ENCODE measurements at regions not wholly inside any gene's neighbourhood (a gene's known extent, or its start where the extent isn't known, plus 50 kb on each side); places are given as distances from the start of the nearest gene placed in this dataset.
"Not testable (repeated sequence)": the region's sequence is repeated elsewhere in the genome, so short reads cannot be mapped to it uniquely, and the experiment has no call there.

DNA sequence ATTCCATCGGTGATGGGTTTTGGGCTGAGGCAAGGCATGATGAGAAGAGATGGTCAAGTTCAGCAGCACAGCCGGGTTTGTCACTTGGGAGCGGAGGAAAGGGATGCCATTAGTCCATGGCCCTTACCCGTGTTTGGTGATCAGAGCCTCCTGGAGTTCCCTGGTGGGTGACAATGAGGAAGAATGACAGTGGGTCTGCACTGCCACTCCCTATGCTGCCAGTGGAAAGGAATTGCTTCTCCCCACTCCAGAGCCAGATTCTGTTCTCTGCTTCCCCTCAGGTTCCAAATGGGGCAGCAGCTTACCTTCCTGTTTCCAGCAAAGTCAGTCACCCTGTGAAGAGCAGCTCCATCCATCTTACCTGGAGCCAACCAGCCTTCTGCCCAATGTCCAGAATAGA lies 393.1 kb downstream of the PTPRU start:
- intact Hi-C loops (cut with micrococcal nuclease): no loop called here

DNA sequence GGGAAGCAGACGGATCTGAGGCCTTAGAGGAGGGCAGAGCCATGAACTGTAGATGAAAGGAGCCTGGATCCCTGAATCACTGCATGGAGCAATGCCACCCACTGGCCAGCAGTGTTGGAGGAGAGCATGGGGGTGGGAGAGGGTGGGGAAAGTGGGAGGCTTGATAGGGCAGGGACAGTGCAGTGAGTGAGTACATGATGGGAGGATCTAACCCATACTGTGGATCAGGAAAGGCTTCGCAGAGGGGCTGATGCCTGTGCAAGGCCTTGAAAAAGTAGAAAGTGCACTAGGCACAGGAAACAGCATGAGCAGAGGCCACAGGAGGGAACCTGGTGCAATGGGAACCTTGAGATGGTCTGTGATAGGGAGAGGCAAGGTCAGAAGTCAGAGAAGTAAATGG lies 391.9 kb downstream of the PTPRU start:
- intact Hi-C loops (cut with micrococcal nuclease): no loop called here

DNA sequence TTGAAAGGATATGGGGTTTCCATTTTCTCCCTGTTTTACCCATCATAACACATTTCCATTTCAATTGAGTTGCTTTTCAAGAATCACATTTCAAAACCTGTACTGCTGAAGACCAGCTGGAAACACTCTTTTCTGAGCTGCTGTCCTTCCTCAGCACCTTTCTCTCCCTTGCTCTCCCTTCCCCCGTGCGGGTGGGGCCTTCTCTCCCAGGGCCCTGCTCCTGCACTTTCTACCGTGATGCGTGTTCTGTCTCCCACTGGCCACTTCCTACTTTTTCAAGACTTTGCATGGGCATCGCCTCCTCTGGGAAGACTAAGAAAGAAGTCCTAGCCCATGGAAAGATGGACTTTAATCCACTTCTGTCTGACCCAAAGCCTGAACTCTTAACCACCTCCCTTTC lies 390.4 kb downstream of the PTPRU start:
- intact Hi-C loops (cut with micrococcal nuclease): no loop called here

DNA sequence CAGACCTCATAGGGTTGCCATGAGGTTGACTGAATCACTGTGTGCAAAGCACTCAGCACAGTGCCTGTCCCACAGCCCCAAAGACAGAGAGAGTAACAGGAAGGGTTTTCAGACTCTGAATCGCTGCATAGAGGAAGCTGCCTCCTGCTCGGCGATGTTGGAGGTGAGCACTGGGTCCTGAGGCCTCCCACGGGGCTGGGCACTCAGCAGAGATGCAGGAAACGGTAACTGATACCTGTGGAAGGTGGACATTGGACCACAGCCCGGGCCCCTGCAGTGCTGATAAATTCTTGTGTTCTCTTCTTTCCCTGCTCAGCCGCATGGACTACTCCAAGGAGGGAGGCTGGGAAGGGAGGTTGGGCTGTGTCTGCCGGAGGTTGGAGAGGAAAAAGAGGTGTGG lies 389.7 kb downstream of the PTPRU start:
- intact Hi-C loops (cut with micrococcal nuclease): no loop called here

DNA sequence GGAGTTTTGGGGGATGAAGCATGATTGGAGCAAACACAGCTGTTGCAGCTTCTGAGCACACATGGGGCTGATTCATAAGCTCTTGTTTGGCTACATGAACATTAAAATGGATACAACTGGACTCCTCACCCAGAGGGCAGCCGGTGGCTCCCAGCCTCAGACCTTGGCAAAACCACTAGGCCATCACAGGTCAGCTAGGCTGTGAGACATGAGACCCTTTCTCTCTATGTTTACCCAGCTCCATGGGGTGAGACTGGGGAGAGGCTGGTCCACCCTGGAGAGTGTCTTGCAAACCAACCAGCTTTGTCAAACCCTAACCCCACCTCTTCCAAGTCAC lies 388.7 kb downstream of the PTPRU start:
- intact Hi-C loops (cut with micrococcal nuclease): no loop called here

DNA sequence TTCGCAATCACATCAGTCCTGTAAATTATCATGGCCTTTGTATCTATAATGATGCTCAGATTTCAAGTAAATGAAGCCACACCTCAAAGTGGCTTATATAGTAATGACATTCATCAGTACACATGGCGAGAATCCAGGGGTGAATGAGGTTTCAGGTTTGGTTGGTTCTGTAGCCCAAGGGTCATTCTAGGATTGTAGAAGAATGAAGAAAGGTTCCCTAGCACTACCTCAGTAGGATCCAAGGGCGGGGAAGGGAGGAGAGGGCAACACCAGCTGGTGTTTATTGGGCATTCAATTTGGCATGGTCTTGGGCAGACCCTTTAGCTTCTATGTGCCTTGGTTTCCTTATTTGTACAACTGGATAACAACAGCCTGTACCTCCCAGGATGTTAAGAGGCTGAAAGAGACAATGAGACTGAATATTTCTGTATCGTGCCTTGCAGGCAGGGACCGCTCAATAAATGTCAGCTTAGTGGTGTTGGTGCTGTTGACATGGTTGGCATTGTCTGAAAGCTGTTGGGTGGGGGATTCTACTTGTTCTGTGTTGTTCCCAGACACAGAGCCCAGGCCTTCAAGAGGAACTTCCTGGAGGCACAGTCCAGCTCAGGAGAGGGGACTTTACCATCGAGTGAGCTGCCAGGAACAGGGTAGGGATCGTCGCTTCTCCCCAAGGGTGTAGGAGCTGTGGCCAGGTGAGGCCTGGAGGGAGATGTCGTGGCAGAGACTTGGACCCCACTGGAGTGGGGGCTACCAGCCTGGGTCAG lies 388.2 kb downstream of the PTPRU start:
- intact Hi-C loops (cut with micrococcal nuclease): no loop called here

DNA sequence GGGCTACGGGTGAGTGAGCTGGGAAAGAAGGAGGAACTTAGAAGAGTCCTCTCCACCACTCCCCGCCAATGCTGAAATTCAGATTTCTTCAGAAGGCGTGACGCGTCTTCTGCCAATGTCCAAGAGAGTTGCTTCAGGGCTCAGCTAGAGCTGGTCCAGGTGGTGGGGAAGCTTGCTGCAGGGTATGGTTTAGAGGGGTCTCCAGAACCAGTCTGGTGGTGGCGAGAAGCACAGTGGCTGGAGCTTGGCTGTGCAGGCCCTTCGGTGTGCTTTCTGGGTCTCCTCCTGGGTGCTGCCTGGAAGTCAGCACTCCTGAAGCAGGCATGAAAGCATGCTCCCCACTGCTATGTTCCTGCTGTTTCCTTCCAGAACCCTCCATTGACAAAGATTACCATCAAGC lies 387.2 kb downstream of the PTPRU start:
- intact Hi-C loops (cut with micrococcal nuclease): no loop called here

DNA sequence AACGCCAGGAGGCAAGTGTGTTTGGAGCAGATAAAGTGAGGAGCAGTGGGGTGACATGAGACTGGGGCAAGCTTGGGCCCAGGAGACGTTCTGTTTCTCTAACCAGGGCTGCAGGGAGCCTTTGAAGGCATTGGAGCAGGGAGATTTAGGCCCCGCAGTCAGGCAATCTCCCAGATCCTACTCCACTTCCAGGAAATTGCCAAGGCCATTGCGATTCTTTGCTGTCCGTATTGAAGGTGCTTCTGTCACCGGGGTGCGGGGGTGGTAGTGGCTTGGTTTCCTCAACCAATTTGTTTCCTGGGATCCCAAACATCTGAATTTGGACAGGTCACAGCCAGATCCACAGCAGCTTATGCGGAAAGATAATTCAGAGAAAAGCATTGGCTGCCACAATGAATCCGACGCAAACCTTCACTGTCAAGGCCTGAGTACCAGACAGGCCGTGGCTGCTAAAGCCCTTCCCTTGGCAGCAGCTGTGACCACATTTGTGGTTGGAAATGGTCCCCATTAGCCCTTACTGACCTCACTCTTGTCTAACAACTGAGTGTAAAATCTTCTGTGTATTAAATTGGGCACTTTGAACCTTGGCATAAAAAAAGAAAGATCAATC lies 385.6 kb downstream of the PTPRU start:
- intact Hi-C loops (cut with micrococcal nuclease): no loop called here

DNA sequence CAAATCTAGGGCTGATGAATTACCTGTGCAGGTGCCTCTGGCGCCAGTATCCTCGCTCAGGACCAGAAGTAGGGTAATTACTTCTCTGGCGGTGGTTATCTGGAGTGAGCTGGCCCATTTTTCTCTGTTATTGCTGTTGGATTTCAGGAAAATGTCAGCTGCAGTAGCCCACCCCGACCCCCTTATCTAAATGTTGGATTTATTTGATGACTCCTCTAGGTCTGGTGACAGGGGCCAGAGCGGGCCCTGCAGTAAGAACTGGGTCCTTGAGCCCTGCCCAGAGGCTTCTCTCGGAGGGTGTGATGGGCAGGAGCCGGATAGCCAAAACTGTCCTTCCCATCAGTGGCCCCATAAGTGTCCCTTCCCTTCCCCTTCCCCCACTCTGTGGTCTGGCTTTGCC lies 384.3 kb downstream of the PTPRU start:
- intact Hi-C loops (cut with micrococcal nuclease): no loop called here

DNA sequence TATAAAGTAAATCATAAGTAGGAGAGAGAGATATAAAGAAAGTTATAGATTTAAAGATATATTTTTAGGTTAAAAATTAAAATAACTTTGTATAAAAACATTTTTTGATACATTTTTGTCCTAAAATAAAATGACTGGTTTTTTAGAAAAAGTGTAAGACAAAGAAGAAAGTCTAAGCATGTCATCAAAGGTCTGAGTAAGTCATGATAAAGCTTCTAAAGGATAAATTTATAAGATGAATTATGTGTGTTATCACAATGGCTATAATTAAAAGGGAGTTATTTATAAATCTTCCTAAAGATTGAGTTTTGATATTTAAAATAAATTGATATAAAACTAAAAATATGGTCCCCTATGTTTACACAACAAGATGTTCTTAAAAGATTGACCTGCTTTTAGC lies 370.9 kb downstream of the PTPRU start:
- intact Hi-C loops (cut with micrococcal nuclease): no loop called here

DNA sequence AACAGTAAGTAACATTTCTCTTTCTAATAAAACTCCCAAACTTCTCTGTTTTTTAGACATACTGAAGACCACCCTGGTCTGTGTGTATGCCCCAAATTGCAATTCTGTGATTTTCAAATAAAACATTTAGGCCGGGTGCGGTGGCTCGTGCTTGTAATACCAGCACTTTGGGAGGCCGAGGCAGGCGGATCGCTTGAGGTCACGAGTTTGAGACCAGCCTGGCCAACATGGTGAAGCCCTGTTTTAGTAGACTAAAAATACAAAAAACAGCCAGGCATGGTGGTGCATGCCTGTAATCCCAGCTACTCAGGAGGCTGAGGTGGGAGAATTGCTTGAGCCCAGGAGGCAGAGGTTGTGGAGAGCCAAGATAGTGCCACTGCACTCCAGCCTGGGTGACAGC lies 368.5 kb downstream of the PTPRU start:
- intact Hi-C loops (cut with micrococcal nuclease): not testable (repeated sequence)

DNA sequence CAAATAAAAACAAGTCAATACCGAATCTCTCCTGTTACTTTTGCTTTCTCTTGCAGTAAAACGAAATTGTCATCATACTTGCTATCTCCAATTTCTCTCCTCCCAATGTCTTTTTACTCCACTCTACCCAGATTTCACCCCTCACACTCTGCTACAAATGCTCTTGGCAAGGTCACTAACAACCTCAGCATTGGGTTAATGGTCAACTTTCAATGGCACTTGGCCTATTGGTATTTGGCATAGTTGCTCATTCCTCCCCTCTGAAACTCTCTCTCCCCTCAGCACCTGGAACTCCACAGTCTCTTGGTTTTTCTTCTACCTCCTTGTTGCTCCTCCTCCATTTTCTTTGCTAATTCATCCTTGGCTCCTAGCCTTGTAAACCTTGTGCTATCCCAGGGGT lies 367.3 kb downstream of the PTPRU start:
- intact Hi-C loops (cut with micrococcal nuclease): no loop called here

DNA sequence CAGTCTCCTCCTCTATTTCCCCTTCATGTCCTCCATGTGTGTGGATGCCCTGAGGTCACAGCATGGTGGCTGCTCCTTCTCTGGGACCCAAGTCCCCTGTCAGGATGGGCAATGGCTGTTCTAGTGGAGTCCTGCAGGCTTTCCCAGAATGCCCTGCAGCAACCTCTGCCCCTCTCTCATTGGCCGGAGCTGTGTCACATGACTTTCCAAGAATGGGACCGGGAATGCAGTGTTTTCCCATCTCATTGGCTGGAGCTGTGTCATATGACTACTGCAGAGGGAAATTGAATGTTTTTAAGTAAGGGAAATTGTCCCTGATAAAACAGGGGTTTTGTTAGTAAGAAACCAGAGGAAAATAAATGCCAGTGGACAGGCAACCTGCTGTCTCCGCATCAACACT lies 365.9 kb downstream of the PTPRU start:
- intact Hi-C loops (cut with micrococcal nuclease): no loop called here

DNA sequence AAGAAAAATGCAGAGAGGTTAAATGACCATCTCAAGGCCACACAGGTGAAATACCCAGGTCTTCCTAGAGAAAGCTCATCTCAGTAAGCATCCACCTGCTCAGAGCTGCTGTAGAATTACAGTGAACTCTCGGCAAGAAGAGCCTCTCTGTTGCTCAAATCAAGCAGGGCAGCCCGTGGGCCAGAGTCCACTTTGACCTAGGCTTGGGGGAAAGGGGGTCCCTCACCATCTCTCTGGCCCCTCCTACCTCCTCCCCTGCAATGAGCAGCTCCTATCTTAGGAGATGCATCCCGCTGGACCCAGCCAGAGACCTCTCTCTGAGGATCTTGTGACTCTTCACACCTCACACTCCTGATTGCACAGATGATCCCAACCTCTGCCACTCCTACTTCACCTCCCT lies 364.7 kb downstream of the PTPRU start:
- intact Hi-C loops (cut with micrococcal nuclease): no loop called here

DNA sequence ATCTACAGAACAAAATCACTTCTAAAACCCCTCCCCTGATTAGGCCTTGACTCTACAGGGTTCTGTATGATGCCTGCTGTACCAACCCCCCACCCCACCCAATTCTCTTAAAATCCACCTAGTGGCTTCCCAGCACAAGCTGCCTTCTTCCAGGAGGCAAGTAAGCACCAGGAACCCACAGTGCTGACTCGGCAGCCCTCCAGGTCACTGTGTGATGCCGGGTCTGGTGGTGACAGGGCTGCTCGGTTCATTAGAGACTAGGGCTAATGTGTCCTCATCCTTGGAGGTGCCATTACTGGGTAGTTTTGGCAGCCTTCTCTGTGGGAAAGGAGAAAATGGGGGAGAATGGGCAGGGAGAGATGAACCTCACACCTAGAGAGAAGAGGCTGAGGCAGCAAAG lies 363.5 kb downstream of the PTPRU start:
- intact Hi-C loops (cut with micrococcal nuclease): no loop called here

DNA sequence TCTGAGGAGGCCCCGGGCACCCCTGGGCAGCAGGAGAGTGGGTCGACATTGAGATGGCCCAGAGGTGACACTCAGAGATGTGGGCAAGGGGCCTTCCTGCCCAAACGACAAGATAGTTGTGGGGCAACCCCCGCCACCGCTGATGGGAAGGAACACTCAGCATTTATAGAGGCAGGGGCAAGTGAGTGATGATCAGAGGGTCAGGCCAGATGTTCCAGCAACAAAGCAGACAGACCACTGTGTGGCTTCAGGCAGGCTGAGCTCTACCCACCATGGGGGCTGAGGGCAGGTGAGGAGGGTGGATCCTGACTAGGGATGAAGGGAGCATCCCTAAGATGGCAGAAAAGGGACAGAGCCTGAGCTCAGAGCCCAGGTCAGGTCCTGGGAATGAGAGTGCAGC lies 362.7 kb downstream of the PTPRU start:
- intact Hi-C loops (cut with micrococcal nuclease): no loop called here

DNA sequence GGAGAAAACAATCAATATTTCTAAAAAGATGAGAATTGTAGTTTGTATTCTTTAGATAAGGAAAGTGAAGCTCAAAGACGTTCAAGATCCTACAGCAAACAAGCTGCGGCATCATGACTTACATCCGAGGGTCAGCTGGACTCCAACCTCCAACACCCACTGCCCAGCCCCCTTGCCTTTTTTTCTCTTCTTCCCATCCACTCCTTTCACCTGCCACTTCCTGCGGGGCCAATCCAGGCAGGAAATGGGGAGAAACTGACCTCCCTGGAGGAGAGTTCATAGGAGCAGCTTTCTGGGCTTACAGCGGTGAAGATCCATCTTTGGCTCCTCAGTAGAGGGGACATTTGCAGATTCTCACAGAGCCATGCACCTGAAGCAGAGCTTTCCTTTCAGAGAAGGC lies 361.5 kb downstream of the PTPRU start:
- intact Hi-C loops (cut with micrococcal nuclease): no loop called here

DNA sequence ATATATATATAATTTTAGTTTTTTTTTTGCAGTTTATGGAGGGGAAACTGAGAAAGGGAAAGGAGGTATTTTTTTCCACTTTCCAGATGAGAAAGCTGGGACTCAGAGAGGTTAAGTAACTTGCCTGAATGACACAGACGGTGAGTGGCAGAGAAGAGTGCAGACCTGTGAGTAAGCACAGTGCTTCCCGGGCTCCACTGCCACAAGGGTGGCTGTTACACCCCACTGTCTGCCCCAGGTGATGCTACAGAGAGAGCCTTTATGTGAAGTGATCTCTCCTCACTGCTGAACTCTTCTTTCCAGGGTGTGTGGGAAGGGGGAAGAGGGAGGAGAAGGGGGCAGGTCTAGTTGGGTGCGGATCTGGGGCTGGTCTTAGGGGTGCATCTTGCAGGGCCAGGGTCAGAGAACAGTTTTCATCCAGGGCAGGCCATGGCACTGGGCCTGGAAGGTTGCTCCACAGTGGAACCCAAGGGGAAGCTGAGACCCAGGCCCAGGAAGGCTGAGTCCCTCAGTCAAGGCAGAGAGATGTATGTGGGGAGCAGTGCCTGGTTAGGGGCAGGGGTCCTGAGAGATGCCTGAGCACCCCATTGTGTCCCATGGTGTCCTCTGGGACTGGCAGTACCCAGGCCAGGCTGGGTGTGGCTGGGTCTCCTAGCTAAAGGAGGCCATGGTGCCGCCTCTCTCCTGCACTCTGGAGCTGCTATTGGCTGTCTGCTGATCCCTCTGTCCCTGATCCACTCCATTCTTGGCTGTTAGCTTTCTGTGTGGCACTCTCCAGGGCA lies 357.5 kb downstream of the PTPRU start:
- intact Hi-C loops (cut with micrococcal nuclease): no loop called here

DNA sequence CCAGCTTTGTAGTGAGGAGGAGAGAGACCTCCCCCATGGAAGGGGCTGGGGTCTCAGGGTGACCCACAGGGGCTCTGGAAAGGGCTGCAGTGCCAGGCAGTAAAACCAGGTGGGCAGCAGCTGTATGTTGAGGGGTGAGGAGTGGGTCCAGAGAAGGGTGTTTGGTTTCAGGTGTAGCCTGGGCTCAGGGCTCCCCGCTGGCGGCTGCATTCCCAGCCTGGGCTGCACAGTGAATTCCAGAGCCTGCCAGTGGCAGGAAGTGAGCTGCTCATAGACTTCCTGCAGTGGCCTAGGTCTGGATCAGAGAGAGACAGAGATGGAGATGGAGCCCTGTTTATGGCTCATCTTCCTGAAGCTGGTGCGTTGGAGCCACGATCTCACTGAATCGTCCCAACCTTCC lies 356.4 kb downstream of the PTPRU start:
- intact Hi-C loops (cut with micrococcal nuclease): no loop called here

DNA sequence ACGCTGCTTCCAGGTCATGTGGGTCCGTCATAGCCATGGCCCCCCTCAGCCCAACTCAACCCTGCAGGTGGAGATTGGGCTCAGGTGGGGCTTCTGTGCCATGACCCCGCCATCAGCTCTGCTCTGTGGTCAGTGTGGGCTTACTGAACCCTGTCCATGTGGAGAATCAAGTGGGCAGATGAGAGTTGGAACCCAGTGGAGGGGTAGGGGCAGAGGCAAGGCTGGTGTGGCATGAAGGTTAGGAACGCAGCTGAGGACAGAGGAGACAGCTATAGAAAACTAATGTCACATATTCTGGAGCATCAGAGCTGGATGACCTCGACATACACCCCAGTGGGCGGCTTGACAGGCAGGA lies 355.9 kb downstream of the PTPRU start:
- intact Hi-C loops (cut with micrococcal nuclease): no loop called here

DNA sequence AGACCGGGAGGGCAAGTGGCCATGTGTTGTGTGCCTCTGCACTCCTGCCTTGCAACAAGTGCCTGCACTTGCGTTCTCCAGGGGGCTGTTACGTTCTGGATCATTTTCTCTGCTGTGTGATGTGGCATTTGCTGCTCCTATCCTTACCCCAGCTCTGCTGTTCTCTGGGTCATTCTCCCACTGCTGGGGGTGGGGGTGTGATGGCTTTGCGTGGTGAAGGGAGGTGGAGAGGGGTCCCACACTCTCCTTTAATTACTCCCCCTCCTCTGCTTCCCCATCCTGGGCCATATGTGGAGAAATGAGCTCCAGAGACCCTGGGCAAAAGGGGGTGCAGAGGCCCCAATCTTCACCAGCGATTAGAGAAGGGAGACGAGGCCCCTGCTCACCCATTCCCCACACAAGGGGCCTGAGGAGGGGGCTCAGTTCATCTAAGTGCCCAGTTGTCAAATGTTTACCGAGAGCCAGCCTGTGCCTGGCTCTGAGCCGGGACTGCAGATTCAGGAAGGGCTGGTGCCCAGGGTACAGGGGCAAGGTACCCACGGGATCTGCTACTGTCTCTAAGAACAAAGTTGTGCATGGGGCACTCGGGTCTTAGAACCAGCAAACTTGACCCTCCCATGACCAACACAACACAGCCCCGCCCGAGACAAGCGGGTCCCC lies 355.4 kb downstream of the PTPRU start:
- intact Hi-C loops (cut with micrococcal nuclease): no loop called here

Data from T-helper 2 cell treated with Interferon-gamma antibody and Interleukin-4, amounts not matched to agents 100 ng/mL and 5 ng/mL, for 36 hours (primary cell).